Activated T-cell treated with anti-CD3 and anti-CD28 coated beads, Interleukin-2, amount 50 U/mL, for 48 hours (primary cell): ENCODE measurements at regions not wholly inside any gene's neighbourhood (a gene's known extent, or its start where the extent isn't known, plus 50 kb on each side); places are given as distances from the start of the nearest gene placed in this dataset.
"Not testable (repeated sequence)": the region's sequence is repeated elsewhere in the genome, so short reads cannot be mapped to it uniquely, and the experiment has no call there.

Source experiments
- DNase-seq, 2 experiments: peaks; one replicate each; pipeline ENCODE4 v3.0.0-alpha.2; 2020

GRCh38 chr18:51463483-51464136 is 266.1 kb upstream of the MEX3C start:
- no peak for DNase-seq

- no peak for DNase-seq
Measured at GRCh38 chr18:51478908-51479307, 281.4 kb upstream of the MEX3C start.

- DNase-seq: no peak
Measured at GRCh38 chr18:51479736-51480135, 282.3 kb upstream of the MEX3C start.

- no peak for DNase-seq
Measured at GRCh38 chr18:51480407-51481261, 283.2 kb upstream of the MEX3C start.

GRCh38 chr18:51486735-51487366 is 289.4 kb upstream of the MEX3C start:
- no peak for DNase-seq

GRCh38 chr18:51490417-51490816 is 292.9 kb upstream of the MEX3C start:
- DNase-seq: no peak

- no peak for DNase-seq
Measured at GRCh38 chr18:51490860-51491259, 293.4 kb upstream of the MEX3C start.

- DNase-seq: no peak
Measured at GRCh38 chr18:51491678-51492372, 294.3 kb upstream of the MEX3C start.

GRCh38 chr18:51498085-51498855 is 300.8 kb upstream of the MEX3C start:
- DNase-seq: no peak

GRCh38 chr18:51503351-51503750 is 305.9 kb upstream of the MEX3C start:
- no peak for DNase-seq

GRCh38 chr18:51506811-51507210 is 309.3 kb upstream of the MEX3C start:
- DNase-seq: no peak

GRCh38 chr18:51508410-51508809 is 310.9 kb upstream of the MEX3C start:
- DNase-seq: not testable (repeated sequence)

GRCh38 chr18:51510020-51510419 is 312.5 kb upstream of the MEX3C start:
- no peak for DNase-seq

- DNase-seq: no peak
Measured at GRCh38 chr18:51513517-51513916, 316.0 kb upstream of the MEX3C start.

GRCh38 chr18:51514128-51514527 is 316.6 kb upstream of the MEX3C start:
- no peak for DNase-seq

- DNase-seq: no peak
Measured at GRCh38 chr18:51516478-51517038, 319.1 kb upstream of the MEX3C start.

GRCh38 chr18:51519571-51519970 is 322.1 kb upstream of the MEX3C start:
- no peak for DNase-seq

- no peak for DNase-seq
Measured at GRCh38 chr18:51520676-51521180, 323.2 kb upstream of the MEX3C start.

- DNase-seq: no peak
Measured at GRCh38 chr18:51522338-51522737, 324.9 kb upstream of the MEX3C start.

GRCh38 chr18:51522821-51523220 is 325.3 kb upstream of the MEX3C start:
- DNase-seq: no peak

GRCh38 chr18:51523671-51524070 is 326.2 kb upstream of the MEX3C start:
- no peak for DNase-seq
